DND-41 (cell line): ENCODE measurements at regions not wholly inside any gene's neighbourhood (a gene's known extent, or its start where the extent isn't known, plus 50 kb on each side); places are given as distances from the start of the nearest gene placed in this dataset.

Experiments used
- ATAC-seq: fragments of 200-7000 bp; cut with Tn5 transposase; 3 replicates; pipeline ENCODE4 v1.9.1; 2021; ENCODE audit warnings: low read depth; ENCODE audit not compliant: insufficient read depth
- DNase-seq: peaks from one replicate; pipeline ENCODE4 v3.0.0-alpha.2; 2020
- H2AFZ ChIP-seq: 2 replicates; pipeline ENCODE4 v1.6.0; 2012; ENCODE audit warnings: low read depth, low read length
- H3K27ac ChIP-seq: 2 replicates; pipeline ENCODE4 v1.5.1; 2012; ENCODE audit warnings: low read length, inconsistent platforms
- H3K27me3 ChIP-seq: fragments of 200-600 bp; sonication (generic); 2 replicates; pipeline ENCODE4 v1.6.0; 2012; ENCODE audit warnings: low read length, mild to moderate bottlenecking, inconsistent platforms; ENCODE audit not compliant: insufficient read depth, poor library complexity
- H3K36me3 ChIP-seq: 2 replicates; pipeline ENCODE4 v1.5.1; 2012; ENCODE audit warnings: low read length, inconsistent platforms; ENCODE audit not compliant: insufficient read depth
- H3K4me1 ChIP-seq: 2 replicates; pipeline ENCODE4 v1.5.1; 2012; ENCODE audit warnings: mild to moderate bottlenecking, low read length; ENCODE audit not compliant: insufficient read depth
- H3K4me2 ChIP-seq: 2 replicates; pipeline ENCODE4 v1.6.0; 2012; ENCODE audit warnings: mild to moderate bottlenecking, moderate library complexity, low read length, inconsistent platforms; ENCODE audit not compliant: insufficient read depth
- H3K4me3 ChIP-seq, 2 experiments: fragments of 200-600 bp in 1 of 2; shearing (Covaris generic) in 1 of 2; 2 replicates each; pipeline ENCODE4 v1.5.1; 2012 to 2016; ENCODE audit warnings: inconsistent platforms in 2 of 2, low read length in 2 of 2, mild to moderate bottlenecking in 2 of 2, low read depth in 1 of 2, moderate library complexity in 1 of 2
- H3K79me2 ChIP-seq: 2 replicates; pipeline ENCODE4 v1.6.0; 2012; ENCODE audit warnings: low read length, inconsistent platforms; ENCODE audit not compliant: insufficient read depth
- H3K9ac ChIP-seq: 2 replicates; pipeline ENCODE4 v1.6.0; 2012; ENCODE audit warnings: low read depth, mild to moderate bottlenecking, inconsistent platforms, low read length, moderate library complexity
- H3K9me3 ChIP-seq: 2 replicates; pipeline ENCODE4 v1.5.1; 2012; ENCODE audit warnings: low read length, moderate library complexity, mild to moderate bottlenecking, inconsistent platforms; ENCODE audit not compliant: insufficient read depth, severe bottlenecking
- H4K20me1 ChIP-seq: 2 replicates; pipeline ENCODE4 v1.6.0; 2012; ENCODE audit warnings: low read length; ENCODE audit not compliant: insufficient read depth
- CTCF ChIP-seq: IDR thresholded peaks from 2 replicates; pipeline ENCODE4 v1.5.1; 2012; ENCODE audit warnings: borderline replicate concordance, low read length, moderate library complexity, mild to moderate bottlenecking; ENCODE audit not compliant: poor library complexity, severe bottlenecking; ENCODE audit errors: extremely low read depth
- EZH2 ChIP-seq: IDR thresholded peaks from 3 replicates; pipeline ENCODE4 v1.6.1; 2012; ENCODE audit warnings: borderline replicate concordance, low read depth, mild to moderate bottlenecking, moderate library complexity, low read length, inconsistent platforms; ENCODE audit not compliant: severe bottlenecking

- ATAC-seq: no peak
- H3K79me2 ChIP-seq: no peaks in the 10 kb centered on the region
- no peaks in the 10 kb centered on the region for H3K27me3 ChIP-seq
- H3K36me3 ChIP-seq: no peaks in the 10 kb centered on the region
- no peak overlapping the region for H3K27ac ChIP-seq
- no peak overlapping the region for H3K9ac ChIP-seq
- DNase-seq: no peak
- H2AFZ ChIP-seq: no peak overlapping the region
- H4K20me1 ChIP-seq: no peaks in the 10 kb centered on the region
- H3K4me3 ChIP-seq: no peak overlapping the region
- no peaks in the 10 kb centered on the region for H3K9me3 ChIP-seq
- H3K4me1 ChIP-seq: no peaks in the 10 kb centered on the region
- TF ChIP-seq CTCF (no peak), EZH2 (no peak)
- no peak overlapping the region for H3K4me2 ChIP-seq
Measured at GRCh38 chr1:109846162-109846561, 64.5 kb upstream of the CSF1 start.

- no peak for DNase-seq
- ATAC-seq: no peak
- no peak overlapping the region for H2AFZ ChIP-seq
- no peaks in the 10 kb centered on the region for H3K9me3 ChIP-seq
- no peaks in the 10 kb centered on the region for H3K27me3 ChIP-seq
- H4K20me1 ChIP-seq: no peaks in the 10 kb centered on the region
- H3K79me2 ChIP-seq: no peaks in the 10 kb centered on the region
- H3K4me2 ChIP-seq: no peak overlapping the region
- H3K4me1 ChIP-seq: no peaks in the 10 kb centered on the region
- no peak overlapping the region for H3K4me3 ChIP-seq
- H3K9ac ChIP-seq: no peak overlapping the region
- TF ChIP-seq CTCF (no peak), EZH2 (no peak)
- H3K27ac ChIP-seq: no peak overlapping the region
- H3K36me3 ChIP-seq: no peaks in the 10 kb centered on the region
Measured at GRCh38 chr1:109845658-109846057, 65.0 kb upstream of the CSF1 start.

GRCh38 chr1:109844609-109845008 is 66.0 kb upstream of the CSF1 start:
- H3K27me3 ChIP-seq: no peaks in the 10 kb centered on the region
- H3K4me2 ChIP-seq: no peak overlapping the region
- no peak for DNase-seq
- no peaks in the 10 kb centered on the region for H3K4me1 ChIP-seq
- no peak overlapping the region for H3K4me3 ChIP-seq
- TF ChIP-seq CTCF: no peak
- no peak for TF ChIP-seq EZH2
- no peak overlapping the region for H3K27ac ChIP-seq
- no peak for ATAC-seq
- H3K9me3 ChIP-seq: no peaks in the 10 kb centered on the region
- H3K36me3 ChIP-seq: no peaks in the 10 kb centered on the region
- no peaks in the 10 kb centered on the region for H3K79me2 ChIP-seq
- no peak overlapping the region for H2AFZ ChIP-seq
- H3K9ac ChIP-seq: no peak overlapping the region
- no peaks in the 10 kb centered on the region for H4K20me1 ChIP-seq
